HG02884 (cell line): ENCODE measurements at regions not wholly inside any gene's neighbourhood (a gene's known extent, or its start where the extent isn't known, plus 50 kb on each side); places are given as distances from the start of the nearest gene placed in this dataset.

Experiments
- ATAC-seq: cut with Tn5 transposase; IDR thresholded peaks from one replicate; pipeline ENCODE4 v1.9.1; 2021; ENCODE audit warnings: mild to moderate bottlenecking, moderate library complexity; ENCODE audit not compliant: unreplicated experiment

GRCh38 chr10:131646551-131647525, 254.0 kb upstream of the PPP2R2D start:
- no peak for ATAC-seq

GRCh38 chr10:131647789-131648188, 253.0 kb upstream of the PPP2R2D start:
- no peak for ATAC-seq

GRCh38 chr10:131648386-131649020, 252.3 kb upstream of the PPP2R2D start:
- no peak for ATAC-seq

GRCh38 chr10:131649617-131650016, 251.2 kb upstream of the PPP2R2D start:
- no peak for ATAC-seq

- ATAC-seq, result no peak
Observed at GRCh38 chr10:131650169-131650705, 250.6 kb upstream of the PPP2R2D start.

GRCh38 chr10:131650771-131651673, 249.8 kb upstream of the PPP2R2D start:
- no peak for ATAC-seq

GRCh38 chr10:131651674-131652437, 249.0 kb upstream of the PPP2R2D start:
- ATAC-seq, result no peak

- ATAC-seq, result no peak
Observed at GRCh38 chr10:131652438-131653139, 248.2 kb upstream of the PPP2R2D start.

- no peak for ATAC-seq
Observed at GRCh38 chr10:131653140-131653539, 247.7 kb upstream of the PPP2R2D start.

- no peak for ATAC-seq
Observed at GRCh38 chr10:131653554-131654470, 247.0 kb upstream of the PPP2R2D start.

- ATAC-seq, result no peak
Observed at GRCh38 chr10:131654471-131655087, 246.2 kb upstream of the PPP2R2D start.

- no peak for ATAC-seq
Observed at GRCh38 chr10:131655101-131655849, 245.5 kb upstream of the PPP2R2D start.

GRCh38 chr10:131656009-131656408, 244.8 kb upstream of the PPP2R2D start:
- ATAC-seq, result no peak

- no peak for ATAC-seq
Observed at GRCh38 chr10:131656431-131656841, 244.4 kb upstream of the PPP2R2D start.

- no peak for ATAC-seq
Observed at GRCh38 chr10:131657318-131657984, 243.4 kb upstream of the PPP2R2D start.

GRCh38 chr10:131657985-131658330, 242.8 kb upstream of the PPP2R2D start:
- no peak for ATAC-seq
